ENCODE measurements at regions not wholly inside any gene's neighbourhood (a gene's known extent, or its start where the extent isn't known, plus 50 kb on each side); places are given as distances from the start of the nearest gene placed in this dataset.

- no TSS peak for BruUV-seq (replicated peaks)
- Histone ChIP-seq H4K20me1 (ENCODE audit: insufficient read depth, low read length) (no peaks in the 10 kb centered on the region), H3K36me3 (ENCODE audit: insufficient read depth, low read length) (no peaks in the 10 kb centered on the region), H2AFZ (ENCODE audit: low read length) (no peak overlapping the region), H3K9me2 (ENCODE audit: insufficient read depth, low read length) (no peaks in the 10 kb centered on the region), H3K9me3 (ENCODE audit: low read length) (no peaks in the 10 kb centered on the region), H3K4me3 (ENCODE audit: low read depth, low read length, poor library complexity, severe bottlenecking) (no peak overlapping the region), H3K4me1 (ENCODE audit: insufficient read depth, low read length, poor library complexity, severe bottlenecking) (no peaks in the 10 kb centered on the region), H3K4me2 (ENCODE audit: low read length) (no peak overlapping the region), H3K79me2 (ENCODE audit: insufficient read depth, low read depth, low read length) (no peaks in the 10 kb centered on the region), H3K27ac (ENCODE audit: low read depth, low read length, poor library complexity, severe bottlenecking) (no peak overlapping the region)
- TF ChIP-seq, protein P1, sequence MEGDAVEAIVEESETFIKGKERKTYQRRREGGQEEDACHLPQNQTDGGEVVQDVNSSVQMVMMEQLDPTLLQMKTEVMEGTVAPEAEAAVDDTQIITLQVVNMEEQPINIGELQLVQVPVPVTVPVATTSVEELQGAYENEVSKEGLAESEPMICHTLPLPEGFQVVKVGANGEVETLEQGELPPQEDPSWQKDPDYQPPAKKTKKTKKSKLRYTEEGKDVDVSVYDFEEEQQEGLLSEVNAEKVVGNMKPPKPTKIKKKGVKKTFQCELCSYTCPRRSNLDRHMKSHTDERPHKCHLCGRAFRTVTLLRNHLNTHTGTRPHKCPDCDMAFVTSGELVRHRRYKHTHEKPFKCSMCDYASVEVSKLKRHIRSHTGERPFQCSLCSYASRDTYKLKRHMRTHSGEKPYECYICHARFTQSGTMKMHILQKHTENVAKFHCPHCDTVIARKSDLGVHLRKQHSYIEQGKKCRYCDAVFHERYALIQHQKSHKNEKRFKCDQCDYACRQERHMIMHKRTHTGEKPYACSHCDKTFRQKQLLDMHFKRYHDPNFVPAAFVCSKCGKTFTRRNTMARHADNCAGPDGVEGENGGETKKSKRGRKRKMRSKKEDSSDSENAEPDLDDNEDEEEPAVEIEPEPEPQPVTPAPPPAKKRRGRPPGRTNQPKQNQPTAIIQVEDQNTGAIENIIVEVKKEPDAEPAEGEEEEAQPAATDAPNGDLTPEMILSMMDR (conservative IDR thresholded peaks at IDR 0.05; ENCODE audit: low read length) = no peak
- no peak for TF ChIP-seq EZH2phosphoT487 (IDR thresholded peaks at IDR 0.05; ENCODE audit: borderline replicate concordance, low read depth, low read length)
- intact Hi-C loops (cut with micrococcal nuclease; ENCODE audit: unreplicated experiment) = no loop called here
- ChIA-PET CTCF (ENCODE audit: unreplicated experiment) (no interaction called here), POLR2A (no interaction called here)
- no peak for DNase-seq (ENCODE audit: low spot score)
Measured at GRCh38 chr17:54124456-54124855, 301.7 kb downstream of the KIF2B start.

DNA sequence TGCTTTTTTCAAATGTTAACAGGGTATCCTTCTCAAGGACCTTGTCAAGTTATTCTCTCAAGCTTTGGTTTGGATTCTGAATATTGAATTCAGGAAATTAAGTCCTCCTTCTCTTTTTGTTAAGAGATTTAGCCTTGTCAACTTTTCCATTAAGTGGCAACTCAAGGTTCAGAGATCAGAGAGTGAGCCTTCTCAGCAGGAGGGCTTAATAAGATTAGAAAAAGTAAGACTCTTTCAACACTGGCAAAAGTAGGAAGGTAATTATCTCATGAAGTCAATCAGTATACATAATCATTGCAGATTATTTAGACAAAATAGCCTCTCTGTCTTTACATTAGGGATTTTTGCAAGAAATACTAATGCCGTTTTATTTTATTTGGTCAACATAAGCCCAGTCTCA lies 330.7 kb downstream of the KIF2B start:
- no peak for TF ChIP-seq EZH2phosphoT487 (IDR thresholded peaks at IDR 0.05; ENCODE audit: borderline replicate concordance, low read depth, low read length)
- TF ChIP-seq, protein P1 (conservative IDR thresholded peaks at IDR 0.05; ENCODE audit: low read length) = no peak
- Histone ChIP-seq H3K4me1 (ENCODE audit: insufficient read depth, low read length, poor library complexity, severe bottlenecking) (no peaks in the 10 kb centered on the region), H3K79me2 (ENCODE audit: insufficient read depth, low read depth, low read length) (no peaks in the 10 kb centered on the region), H3K9me3 (ENCODE audit: low read length) (no peaks in the 10 kb centered on the region), H2AFZ (ENCODE audit: low read length) (no peak overlapping the region), H3K27ac (ENCODE audit: low read depth, low read length, poor library complexity, severe bottlenecking) (no peak overlapping the region), H3K4me2 (ENCODE audit: low read length) (no peak overlapping the region), H4K20me1 (ENCODE audit: insufficient read depth, low read length) (no peaks in the 10 kb centered on the region), H3K36me3 (ENCODE audit: insufficient read depth, low read length) (no peaks in the 10 kb centered on the region), H3K9me2 (ENCODE audit: insufficient read depth, low read length) (no peaks in the 10 kb centered on the region), H3K4me3 (ENCODE audit: low read depth, low read length, poor library complexity, severe bottlenecking) (no peak overlapping the region)
- POLR2A ChIA-PET = no interaction called here
- CTCF ChIA-PET (ENCODE audit: unreplicated experiment) = no interaction called here
- intact Hi-C loops (cut with micrococcal nuclease; ENCODE audit: unreplicated experiment) = no loop called here
- no peak for DNase-seq (ENCODE audit: low spot score)
- no TSS peak for BruUV-seq (replicated peaks)

DNA sequence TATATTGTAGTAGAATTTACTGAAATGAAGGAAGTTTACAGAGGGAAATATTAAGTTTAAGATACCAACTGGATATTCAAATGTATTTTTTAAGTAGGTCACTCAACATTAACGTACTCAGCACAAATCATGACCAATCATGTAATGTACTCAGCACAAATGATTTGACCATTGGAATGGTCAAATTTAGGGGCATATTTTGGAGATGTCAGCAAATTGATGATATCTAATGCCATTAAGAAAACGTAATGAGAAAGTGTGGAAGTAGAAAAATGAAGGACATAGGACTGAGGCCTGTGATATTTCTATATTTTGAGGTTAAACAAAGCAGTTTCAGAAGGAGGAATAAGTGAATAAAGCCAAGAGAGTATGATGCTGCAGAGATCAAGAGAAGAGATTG lies 334.8 kb downstream of the KIF2B start:
- Histone ChIP-seq H3K27ac (ENCODE audit: low read depth, low read length, poor library complexity, severe bottlenecking) (no peak overlapping the region), H3K4me1 (ENCODE audit: insufficient read depth, low read length, poor library complexity, severe bottlenecking) (no peaks in the 10 kb centered on the region), H3K4me3 (ENCODE audit: low read depth, low read length, poor library complexity, severe bottlenecking) (no peak overlapping the region), H3K9me3 (ENCODE audit: low read length) (no peaks in the 10 kb centered on the region), H3K36me3 (ENCODE audit: insufficient read depth, low read length) (no peaks in the 10 kb centered on the region), H3K4me2 (ENCODE audit: low read length) (no peak overlapping the region), H3K9me2 (ENCODE audit: insufficient read depth, low read length) (no peaks in the 10 kb centered on the region), H3K79me2 (ENCODE audit: insufficient read depth, low read depth, low read length) (no peaks in the 10 kb centered on the region), H4K20me1 (ENCODE audit: insufficient read depth, low read length) (no peaks in the 10 kb centered on the region), H2AFZ (ENCODE audit: low read length) (no peak overlapping the region)
- no peak for DNase-seq (ENCODE audit: low spot score)
- intact Hi-C loops (cut with micrococcal nuclease; ENCODE audit: unreplicated experiment) = no loop called here
- ChIA-PET CTCF (ENCODE audit: unreplicated experiment) (no interaction called here), POLR2A (no interaction called here)
- TF ChIP-seq, protein P1 (conservative IDR thresholded peaks at IDR 0.05; ENCODE audit: low read length) = no peak
- TF ChIP-seq EZH2phosphoT487 (IDR thresholded peaks at IDR 0.05; ENCODE audit: borderline replicate concordance, low read depth, low read length) = no peak
- no TSS peak for BruUV-seq (replicated peaks)
